Stimulated activated naive CD8-positive, alpha-beta T cell treated with anti-CD3 and anti-CD28 coated beads, Interleukin-15, Interleukin-2, amounts not matched to agents 100 ng/mL and 50 ng/mL, for 24 hours (primary cell): ENCODE measurements at regions not wholly inside any gene's neighbourhood (a gene's known extent, or its start where the extent isn't known, plus 50 kb on each side); places are given as distances from the start of the nearest gene placed in this dataset.
"Not testable (repeated sequence)": the region's sequence is repeated elsewhere in the genome, so short reads cannot be mapped to it uniquely, and the experiment has no call there.

ENCODE experiments used
- H3K27ac Mint-ChIP-seq: one replicate; pipeline ENCODE4 v1.8.0; 2021; ENCODE audit warnings: mild to moderate bottlenecking, mixed read lengths
- H3K27me3 Mint-ChIP-seq: one replicate; pipeline ENCODE4 v1.8.0; 2021; ENCODE audit warnings: mixed read lengths
- H3K36me3 Mint-ChIP-seq: one replicate; pipeline ENCODE4 v1.8.0; 2021; ENCODE audit warnings: low read depth, mixed read lengths
- H3K4me1 Mint-ChIP-seq: one replicate; pipeline ENCODE4 v1.8.0; 2021; ENCODE audit warnings: low read depth, mixed read lengths
- H3K4me3 Mint-ChIP-seq: one replicate; pipeline ENCODE4 v1.8.0; 2021; ENCODE audit warnings: mild to moderate bottlenecking, mixed read lengths
- H3K9me3 Mint-ChIP-seq: one replicate; pipeline ENCODE4 v1.8.0; 2021; ENCODE audit warnings: mixed read lengths

DNA sequence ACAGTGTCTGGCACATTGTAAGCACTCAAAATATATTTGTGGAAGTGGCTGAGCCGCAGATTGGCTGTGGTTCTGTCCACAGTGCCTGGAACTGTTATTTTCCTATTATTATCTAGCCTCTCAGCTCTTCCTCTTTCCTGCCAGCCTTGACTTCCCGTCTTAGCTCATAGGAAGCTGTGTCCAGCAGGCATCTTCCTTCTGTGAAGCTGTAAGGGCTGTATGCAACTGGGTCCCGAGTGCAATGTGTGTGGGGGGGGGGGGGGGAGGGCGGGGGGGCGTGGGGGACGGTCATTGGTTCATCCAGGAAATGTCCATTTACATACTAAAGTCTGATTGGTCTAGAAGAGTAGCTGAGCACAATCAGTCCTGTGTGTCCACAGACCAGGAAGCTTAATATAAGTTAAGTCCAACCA lies 210.7 kb downstream of the PDGFRA start:
- no peak overlapping the region for H3K4me3 Mint-ChIP-seq
- H3K4me1 Mint-ChIP-seq = no peaks in the 10 kb centered on the region
- no peaks in the 10 kb centered on the region for H3K36me3 Mint-ChIP-seq
- no peak overlapping the region for H3K27ac Mint-ChIP-seq
- H3K27me3 Mint-ChIP-seq = peaks cover 14% of the 10 kb centered on the region
- H3K9me3 Mint-ChIP-seq = no peaks in the 10 kb centered on the region

- no peaks in the 10 kb centered on the region for H3K9me3 Mint-ChIP-seq
- H3K27ac Mint-ChIP-seq = no peak overlapping the region
- H3K4me3 Mint-ChIP-seq = no peak overlapping the region
- H3K36me3 Mint-ChIP-seq = no peaks in the 10 kb centered on the region
- H3K4me1 Mint-ChIP-seq = no peaks in the 10 kb centered on the region
- peaks cover 17% of the 10 kb centered on the region for H3K27me3 Mint-ChIP-seq
These were observed 211.5 kb downstream of the PDGFRA start for GRCh38 chr4:54440394-54441136.

GRCh38 chr4:54445866-54446265 lies 211.9 kb upstream of the KIT start:
- Mint-ChIP-seq H3K27ac (no peak overlapping the region), H3K36me3 (no peaks in the 10 kb centered on the region), H3K4me3 (no peak overlapping the region), H3K4me1 (no peaks in the 10 kb centered on the region), H3K27me3 (peaks cover 5% of the 10 kb centered on the region), H3K9me3 (peaks cover 12% of the 10 kb centered on the region)

DNA sequence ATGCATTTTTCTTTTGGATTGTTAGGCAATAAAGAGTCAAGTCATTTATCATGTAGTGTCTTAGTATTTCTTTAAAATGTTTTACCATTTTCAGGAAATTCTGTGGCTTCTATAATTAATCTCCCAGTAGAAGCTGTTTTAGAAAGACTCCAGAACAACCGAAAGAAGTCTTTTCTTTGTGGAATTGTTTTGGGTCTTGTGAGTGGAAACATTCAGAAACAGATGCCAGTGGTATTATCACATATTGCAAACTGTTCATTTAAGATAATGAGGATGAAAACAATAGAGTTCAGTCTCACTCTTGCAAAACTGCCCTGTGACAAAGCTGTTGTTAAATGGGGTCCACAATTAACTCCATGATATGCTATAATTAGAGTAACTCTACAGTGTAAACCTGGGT lies 211.2 kb upstream of the KIT start:
- Mint-ChIP-seq H3K27ac (no peak overlapping the region), H3K27me3 (peaks cover 5% of the 10 kb centered on the region), H3K4me3 (no peak overlapping the region), H3K4me1 (no peaks in the 10 kb centered on the region), H3K9me3 (peaks cover 12% of the 10 kb centered on the region), H3K36me3 (no peaks in the 10 kb centered on the region)

GRCh38 chr4:54447304-54447703 lies 210.5 kb upstream of the KIT start:
- peaks cover 6% of the 10 kb centered on the region for H3K27me3 Mint-ChIP-seq
- H3K4me1 Mint-ChIP-seq = no peaks in the 10 kb centered on the region
- H3K27ac Mint-ChIP-seq = no peak overlapping the region
- H3K36me3 Mint-ChIP-seq = no peaks in the 10 kb centered on the region
- H3K4me3 Mint-ChIP-seq = no peak overlapping the region
- H3K9me3 Mint-ChIP-seq = peaks cover 14% of the 10 kb centered on the region

DNA sequence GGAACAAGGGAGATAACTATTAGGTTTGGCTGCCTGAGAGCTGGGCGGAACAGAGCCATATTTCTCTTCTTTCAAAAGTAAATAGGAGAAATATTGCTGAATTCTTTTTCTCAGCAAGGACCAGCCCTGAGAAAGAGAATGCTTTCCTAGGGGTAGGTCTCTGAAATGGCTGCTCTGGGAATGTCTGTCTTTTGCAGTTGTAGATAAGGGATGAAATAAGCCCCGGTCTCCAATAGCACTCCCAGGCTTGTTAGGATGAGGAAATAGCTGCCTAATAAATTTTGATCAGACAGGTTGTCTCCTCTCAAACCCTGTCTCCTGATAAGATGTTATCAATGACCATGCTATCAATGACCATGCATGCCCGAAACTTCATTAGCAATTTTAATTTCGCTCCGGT lies 207.8 kb upstream of the KIT start:
- peaks cover 17% of the 10 kb centered on the region for H3K9me3 Mint-ChIP-seq

GRCh38 chr4:54466960-54467359 lies 190.8 kb upstream of the KIT start:
- not testable (repeated sequence) for H3K4me3 Mint-ChIP-seq, H3K9me3 Mint-ChIP-seq, H3K27me3 Mint-ChIP-seq, H3K4me1 Mint-ChIP-seq, H3K27ac Mint-ChIP-seq, H3K36me3 Mint-ChIP-seq

More for the DNA sequence above, 207.8 kb upstream of the KIT start:
- Mint-ChIP-seq H3K27me3 (peaks cover 8% of the 10 kb centered on the region), H3K4me3 (no peak overlapping the region), H3K4me1 (no peaks in the 10 kb centered on the region), H3K36me3 (no peaks in the 10 kb centered on the region), H3K27ac (no peak overlapping the region)

GRCh38 chr4:54473077-54473545 lies 184.6 kb upstream of the KIT start:
- Mint-ChIP-seq H3K4me3 (no peak overlapping the region), H3K36me3 (no peaks in the 10 kb centered on the region), H3K27me3 (peaks cover 4% of the 10 kb centered on the region), H3K4me1 (no peaks in the 10 kb centered on the region), H3K27ac (no peak overlapping the region), H3K9me3 (peaks cover 8% of the 10 kb centered on the region)

DNA sequence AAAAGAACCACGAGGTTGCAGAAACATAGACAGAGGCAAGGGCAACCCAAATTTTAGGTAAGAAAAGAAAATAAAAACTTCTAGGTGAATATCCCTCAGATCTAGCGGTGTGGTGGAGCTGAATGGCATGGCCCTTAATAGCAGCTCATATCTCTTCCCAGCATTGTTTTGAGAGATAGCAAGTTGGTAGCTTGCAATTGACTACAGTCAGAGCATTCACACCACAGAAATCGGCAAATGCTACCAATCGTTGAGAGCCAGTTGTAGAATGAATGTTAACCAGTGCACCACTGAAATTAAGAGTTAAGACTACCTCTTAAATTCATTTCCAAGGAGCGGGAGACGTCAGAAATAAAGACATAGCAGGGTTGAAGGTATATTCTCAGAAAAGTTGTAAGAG lies 184.0 kb upstream of the KIT start:
- H3K4me1 Mint-ChIP-seq = no peaks in the 10 kb centered on the region
- H3K27ac Mint-ChIP-seq = no peak overlapping the region

DNA sequence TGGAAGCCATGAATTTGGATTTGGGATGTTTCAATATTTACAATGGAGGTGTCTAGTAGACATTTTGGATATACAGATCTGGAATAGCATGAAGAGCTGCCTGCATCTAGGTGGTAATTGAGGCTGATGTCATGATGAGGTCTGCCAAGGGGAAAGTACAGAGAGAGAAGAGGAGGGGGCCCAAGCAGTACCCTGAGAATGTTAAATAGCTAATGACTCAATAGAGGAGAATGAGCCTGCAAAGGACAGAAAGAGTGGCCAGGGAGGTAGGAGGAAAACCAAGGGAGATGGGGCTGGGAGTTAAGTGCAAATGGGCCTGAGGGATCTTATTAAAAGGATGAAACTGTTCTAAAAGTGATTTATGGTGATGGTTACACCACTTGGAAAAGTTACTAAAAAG lies 182.2 kb upstream of the KIT start:
- H3K27ac Mint-ChIP-seq = no peak overlapping the region
- H3K27me3 Mint-ChIP-seq = peaks cover 8% of the 10 kb centered on the region
- H3K4me1 Mint-ChIP-seq = no peaks in the 10 kb centered on the region
- no peak overlapping the region for H3K4me3 Mint-ChIP-seq
- H3K9me3 Mint-ChIP-seq = peaks cover 11% of the 10 kb centered on the region
- peaks cover 4% of the 10 kb centered on the region for H3K36me3 Mint-ChIP-seq

More for the DNA sequence above, 184.0 kb upstream of the KIT start:
- Mint-ChIP-seq H3K36me3 (no peaks in the 10 kb centered on the region), H3K9me3 (peaks cover 5% of the 10 kb centered on the region), H3K27me3 (peaks cover 4% of the 10 kb centered on the region), H3K4me3 (no peak overlapping the region)

- no peak overlapping the region for H3K27ac Mint-ChIP-seq
- peaks cover 4% of the 10 kb centered on the region for H3K27me3 Mint-ChIP-seq
- no peaks in the 10 kb centered on the region for H3K4me1 Mint-ChIP-seq
- H3K9me3 Mint-ChIP-seq = peaks cover 11% of the 10 kb centered on the region
- no peak overlapping the region for H3K4me3 Mint-ChIP-seq
- peaks cover 4% of the 10 kb centered on the region for H3K36me3 Mint-ChIP-seq
These were observed 175.1 kb upstream of the KIT start for GRCh38 chr4:54482529-54483200.

GRCh38 chr4:54484383-54484782 lies 173.4 kb upstream of the KIT start:
- Mint-ChIP-seq H3K4me3 (no peak overlapping the region), H3K27ac (no peak overlapping the region), H3K27me3 (no peaks in the 10 kb centered on the region), H3K4me1 (no peaks in the 10 kb centered on the region), H3K36me3 (no peaks in the 10 kb centered on the region), H3K9me3 (peaks cover 5% of the 10 kb centered on the region)

- H3K4me1 Mint-ChIP-seq = no peaks in the 10 kb centered on the region
- H3K27me3 Mint-ChIP-seq = no peaks in the 10 kb centered on the region
- H3K4me3 Mint-ChIP-seq = no peak overlapping the region
These were observed 170.3 kb upstream of the KIT start for GRCh38 chr4:54487491-54487890.

GRCh38 chr4:54493862-54494261 lies 163.9 kb upstream of the KIT start:
- no peaks in the 10 kb centered on the region for H3K36me3 Mint-ChIP-seq
- no peaks in the 10 kb centered on the region for H3K27me3 Mint-ChIP-seq
- no peaks in the 10 kb centered on the region for H3K9me3 Mint-ChIP-seq
- no peak overlapping the region for H3K4me3 Mint-ChIP-seq
- no peak overlapping the region for H3K27ac Mint-ChIP-seq
- no peaks in the 10 kb centered on the region for H3K4me1 Mint-ChIP-seq

More at GRCh38 chr4:54487491-54487890, 170.3 kb upstream of the KIT start:
- H3K36me3 Mint-ChIP-seq = no peaks in the 10 kb centered on the region
- H3K27ac Mint-ChIP-seq = no peak overlapping the region
- no peaks in the 10 kb centered on the region for H3K9me3 Mint-ChIP-seq

DNA sequence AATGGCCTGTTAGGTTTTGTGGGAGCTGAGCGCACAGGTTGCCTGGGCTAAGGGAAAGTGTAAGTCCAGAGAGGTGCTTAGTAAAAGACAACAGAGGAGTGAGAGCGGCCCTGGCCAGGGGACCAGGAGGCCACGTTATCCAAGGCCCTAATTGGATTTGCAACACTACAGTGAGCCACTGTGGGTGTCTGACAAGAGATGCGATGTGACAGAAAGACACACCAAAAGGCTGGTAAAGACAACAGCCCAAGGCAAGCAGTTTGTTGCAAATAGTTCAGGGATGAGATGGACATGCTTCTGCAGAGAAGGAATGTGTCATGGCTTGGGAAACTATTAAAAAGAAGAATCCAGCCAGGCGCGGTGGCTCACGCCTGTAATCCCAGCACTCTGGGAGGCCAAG lies 162.7 kb upstream of the KIT start:
- Mint-ChIP-seq H3K9me3 (no peaks in the 10 kb centered on the region), H3K36me3 (no peaks in the 10 kb centered on the region), H3K4me1 (no peaks in the 10 kb centered on the region), H3K4me3 (no peak overlapping the region), H3K27ac (no peak overlapping the region), H3K27me3 (peaks cover 3% of the 10 kb centered on the region)
